Stimulated activated CD4-positive, alpha-beta T cell treated with anti-CD3 and anti-CD28 coated beads, Interleukin-12 subunit alpha, Interleukin-12 subunit beta, amount 100 ng/mL, for 48 hours (primary cell): ENCODE measurements at regions not wholly inside any gene's neighbourhood (a gene's known extent, or its start where the extent isn't known, plus 50 kb on each side); places are given as distances from the start of the nearest gene placed in this dataset.

ENCODE experiments used
- DNase-seq, 3 donors: peaks; one replicate each; pipeline ENCODE4 v3.0.0-alpha.2; 2020; ENCODE audit warnings: low read depth in 2 of 3, low spot score in 1 of 3

DNA sequence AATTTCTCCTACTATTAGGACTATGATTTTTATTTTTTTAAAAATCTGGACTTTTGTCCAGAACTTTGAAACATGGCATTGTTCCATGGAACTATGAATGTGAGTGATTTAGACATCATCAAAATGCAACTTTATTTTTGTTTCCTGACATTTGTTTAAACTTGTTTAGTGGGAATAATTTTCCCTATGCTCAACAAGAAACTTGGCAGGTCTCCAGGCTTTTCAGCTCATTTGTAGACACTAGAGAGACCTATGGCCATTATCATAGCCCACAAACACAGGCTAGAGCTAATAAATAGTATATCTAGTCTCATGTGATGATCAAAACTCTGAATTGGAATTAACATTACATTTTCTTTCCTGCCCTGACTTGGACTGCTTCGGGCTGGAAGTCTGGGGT lies 145.1 kb upstream of the CELF4 start:
- DNase-seq, result no peak

DNA sequence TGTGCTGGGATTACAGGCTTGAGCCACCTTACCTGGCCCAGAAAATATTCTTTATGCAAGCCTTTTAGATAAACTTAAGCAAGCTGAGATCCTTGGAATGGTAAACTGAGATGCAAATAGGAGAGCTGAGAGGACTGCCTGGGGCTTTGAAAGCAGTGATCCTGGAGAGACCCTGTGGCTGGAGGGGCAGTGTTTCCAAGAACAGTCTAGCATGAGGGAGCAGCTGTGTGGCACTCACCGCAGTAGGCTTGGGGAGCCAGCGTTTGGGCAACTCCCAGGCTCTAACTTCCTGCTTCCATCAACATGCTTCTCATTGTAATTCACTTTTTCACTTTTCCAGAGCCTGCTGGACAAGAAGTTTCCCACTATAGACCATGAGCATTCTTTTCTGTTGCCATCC lies 144.1 kb upstream of the CELF4 start:
- no peak for DNase-seq

DNA sequence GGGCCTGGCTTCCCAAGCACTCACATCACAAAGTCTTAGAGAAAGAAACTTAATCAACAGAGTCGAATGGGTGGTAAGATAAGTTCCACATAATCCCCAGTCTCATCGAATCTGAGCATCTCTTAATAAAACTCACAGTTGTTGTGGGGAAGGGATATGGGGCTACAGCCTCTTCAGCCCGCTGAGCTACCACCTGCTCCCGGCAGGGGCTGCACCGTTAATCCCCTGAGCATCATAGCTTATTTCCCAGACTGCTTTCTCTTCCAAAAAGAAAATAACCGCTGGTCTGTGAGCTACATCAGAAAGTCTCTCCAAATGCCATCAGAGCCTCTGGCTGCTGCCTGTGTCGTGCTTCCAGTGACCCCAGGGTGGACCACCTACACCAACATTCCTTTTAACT lies 139.4 kb upstream of the CELF4 start:
- no peak for DNase-seq

DNA sequence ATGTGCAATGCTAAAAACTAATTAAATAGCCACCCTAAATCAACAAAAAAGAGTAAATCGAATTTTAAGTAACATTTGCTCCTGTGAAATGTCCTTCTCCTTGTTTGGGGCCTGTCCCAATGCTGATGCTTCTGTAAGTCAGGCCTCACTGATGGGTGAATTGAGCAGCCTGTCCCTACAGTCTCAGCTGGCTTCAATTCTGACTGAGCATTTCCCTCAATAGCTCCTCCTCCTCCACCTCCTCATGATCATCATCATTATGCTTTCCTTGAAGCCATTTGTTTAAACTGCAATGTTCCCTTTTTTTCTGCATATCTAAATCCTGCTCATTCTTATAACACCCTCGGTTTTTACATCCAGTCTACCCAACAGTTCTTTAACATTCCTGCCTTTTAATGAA lies 137.2 kb upstream of the CELF4 start:
- DNase-seq, result no peak

DNA sequence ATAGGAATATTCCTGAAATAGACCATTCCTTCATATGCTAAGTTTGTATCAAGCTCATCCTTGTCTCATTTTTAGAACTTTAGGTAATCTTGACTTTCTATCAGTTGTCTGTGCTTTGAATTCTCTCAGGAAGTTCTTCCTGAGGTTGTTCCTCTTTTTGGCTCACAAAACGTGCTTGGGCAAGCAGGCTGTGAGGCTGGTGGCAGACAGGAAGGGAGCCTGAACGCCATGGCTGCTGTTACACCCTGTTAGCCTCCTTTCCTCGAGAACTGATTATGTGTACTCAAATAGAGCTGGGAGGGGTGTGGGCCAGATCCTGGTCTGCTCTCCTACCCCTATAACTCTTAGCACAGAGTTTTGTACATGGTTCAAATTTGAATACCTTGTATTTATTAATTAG lies 136.4 kb upstream of the CELF4 start:
- DNase-seq, result no peak

DNA sequence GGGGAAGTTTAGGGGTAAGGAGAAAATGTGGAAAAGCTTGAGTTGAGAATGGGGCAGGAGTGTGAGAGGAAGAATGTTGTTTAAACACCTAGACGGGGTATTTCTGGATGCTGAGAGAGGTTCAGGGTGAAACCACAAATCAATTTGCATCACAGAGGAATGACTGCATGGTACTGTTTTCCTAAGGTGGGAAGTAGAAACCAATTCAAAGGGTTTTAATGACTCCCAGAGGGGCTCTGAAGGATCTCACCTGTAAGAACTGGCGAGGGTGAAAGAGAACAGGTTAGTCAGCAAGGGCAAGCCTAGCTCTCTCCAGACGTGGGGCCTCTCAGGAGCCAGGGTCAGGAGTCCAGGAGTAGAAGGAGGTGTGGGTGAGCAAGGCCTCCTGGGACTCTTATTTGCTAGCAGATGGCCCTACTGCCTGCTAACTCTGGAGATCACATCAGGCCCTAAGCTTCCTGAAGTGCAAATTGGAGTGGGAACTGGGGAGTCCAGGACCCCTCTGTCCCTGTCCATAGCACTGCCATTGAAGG lies 133.0 kb upstream of the CELF4 start:
- DNase-seq, result no peak

DNA sequence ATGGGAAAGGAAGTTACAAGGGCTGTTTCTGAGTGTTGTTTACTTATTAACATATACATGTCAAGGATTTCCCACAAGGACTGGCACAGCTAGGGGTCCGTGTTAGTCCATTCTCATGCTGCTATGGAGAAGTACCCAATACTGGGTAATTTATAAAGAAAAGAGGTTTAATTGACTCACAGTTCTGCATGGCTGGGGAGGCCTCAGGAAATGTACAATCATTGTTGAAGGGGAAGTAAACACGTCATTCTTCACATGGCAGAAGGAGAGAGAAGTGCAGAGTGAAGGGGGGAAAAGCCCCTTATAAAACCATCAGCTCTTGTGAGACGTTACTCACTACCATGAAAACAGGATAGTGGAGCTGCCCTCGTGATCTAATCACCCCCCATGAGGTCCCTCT lies 128.9 kb upstream of the CELF4 start:
- no peak for DNase-seq

DNA sequence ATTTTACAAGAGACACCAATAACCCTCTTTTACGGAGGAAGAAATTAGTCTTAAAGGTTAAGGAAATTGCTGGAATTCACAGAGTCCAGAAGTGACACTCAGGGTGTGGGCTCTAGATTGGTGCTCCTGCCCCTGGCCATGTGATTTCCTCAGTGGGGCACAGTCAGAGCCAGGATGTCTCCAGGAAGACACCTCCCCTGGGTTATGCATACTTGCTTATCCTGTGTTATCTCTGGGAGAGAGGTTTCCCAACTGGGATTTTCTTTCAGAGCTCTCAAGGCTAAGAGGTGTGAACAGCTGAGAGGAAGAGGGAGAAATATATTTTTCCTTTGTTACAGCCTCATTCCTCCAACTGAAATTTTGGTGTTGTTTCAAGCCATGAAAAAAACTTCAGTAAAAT lies 125.6 kb upstream of the CELF4 start:
- no peak for DNase-seq

DNA sequence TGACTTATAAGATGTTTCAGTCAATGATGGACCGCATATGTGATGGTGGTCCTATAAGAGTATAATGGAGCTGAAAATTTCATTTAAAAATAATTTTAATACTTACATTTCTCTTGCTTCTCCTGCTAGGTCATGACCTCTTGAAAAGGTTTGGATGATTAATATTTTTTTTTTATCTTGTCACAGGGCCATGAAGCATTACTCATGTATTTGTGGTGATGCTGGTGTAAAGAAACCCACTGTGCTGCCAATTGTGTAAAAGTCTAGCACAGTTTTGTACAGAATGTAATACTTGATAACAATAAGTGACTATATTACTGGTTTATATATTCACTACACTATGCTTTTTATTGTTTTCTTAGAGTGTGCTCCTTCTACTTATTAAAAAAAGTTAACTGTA lies 124.2 kb upstream of the CELF4 start:
- DNase-seq, result no peak

DNA sequence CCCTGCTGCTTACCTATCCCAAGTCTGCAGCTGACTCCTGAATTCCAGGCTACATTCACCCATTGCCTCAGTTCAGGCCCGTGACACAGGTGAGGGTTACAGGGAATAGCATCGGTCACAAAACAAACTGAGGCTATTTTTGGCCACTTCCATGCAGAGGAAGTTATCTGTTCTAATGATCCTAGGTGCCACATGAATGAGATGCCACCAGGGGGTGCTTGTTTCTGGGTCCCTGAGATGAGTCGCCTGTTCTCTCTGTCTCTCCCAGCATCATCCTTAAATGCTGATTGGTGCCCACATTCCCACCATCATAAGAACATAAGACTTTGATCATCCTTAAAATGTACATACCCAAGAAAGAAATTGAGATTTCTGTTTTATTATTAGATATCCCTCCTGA lies 119.0 kb upstream of the CELF4 start:
- no peak for DNase-seq

DNA sequence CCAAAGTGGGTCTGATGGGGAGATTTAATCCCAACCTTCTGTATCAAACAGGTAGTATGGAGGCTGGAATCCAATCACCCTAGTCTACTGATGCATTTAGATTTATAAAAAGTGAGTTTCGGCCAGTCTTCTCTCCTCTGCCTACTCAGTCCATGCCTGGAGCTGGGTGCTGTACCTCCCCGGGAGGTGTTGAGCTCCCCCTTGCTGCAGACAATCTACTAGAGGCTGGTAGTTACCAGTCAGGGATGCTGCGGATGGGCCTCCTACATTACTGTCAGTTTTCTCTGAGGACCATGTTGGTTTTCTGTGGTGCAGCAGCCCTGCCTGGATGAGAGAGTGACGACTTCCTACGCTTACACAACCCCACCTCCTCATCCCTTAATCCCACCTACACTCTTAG lies 118.6 kb upstream of the CELF4 start:
- no peak for DNase-seq

DNA sequence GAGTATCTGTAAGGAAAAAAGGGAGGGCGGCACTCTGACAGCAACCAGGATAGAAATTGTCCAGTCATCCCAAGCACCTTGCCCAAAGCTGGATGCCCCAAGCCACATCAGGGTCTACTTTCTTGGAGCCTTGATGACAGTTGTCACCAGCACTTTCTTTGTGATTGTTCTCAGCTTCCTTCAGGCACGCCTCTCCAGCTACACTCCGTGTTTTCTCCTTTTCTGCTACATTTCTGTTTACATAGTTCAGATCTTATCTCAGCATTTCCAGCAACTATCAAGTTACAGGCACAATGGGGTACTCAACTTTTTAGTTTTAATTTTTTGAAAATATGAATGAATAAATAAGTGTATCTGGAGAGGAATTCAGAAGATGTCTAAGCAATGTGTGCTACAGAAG lies 115.3 kb upstream of the CELF4 start:
- no peak for DNase-seq

DNA sequence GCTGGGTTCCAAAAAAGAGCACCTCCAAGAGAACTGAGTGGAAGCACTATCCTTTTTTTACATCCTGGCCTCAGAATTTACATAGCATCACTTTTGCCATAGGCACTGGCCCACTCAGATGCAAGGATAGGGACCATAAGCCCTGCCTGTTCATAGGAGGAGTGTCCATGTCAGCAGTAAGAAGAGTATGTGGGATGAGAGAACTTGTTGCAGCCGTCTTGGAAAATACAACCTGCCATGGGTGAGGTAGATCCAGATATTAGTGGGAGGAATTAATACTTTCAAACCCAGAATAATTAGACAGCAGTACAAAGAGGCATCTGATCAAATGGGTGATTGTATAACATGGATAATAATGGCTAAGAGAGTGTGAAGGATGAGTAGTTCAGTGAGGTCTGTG lies 110.7 kb upstream of the CELF4 start:
- DNase-seq, result no peak

DNA sequence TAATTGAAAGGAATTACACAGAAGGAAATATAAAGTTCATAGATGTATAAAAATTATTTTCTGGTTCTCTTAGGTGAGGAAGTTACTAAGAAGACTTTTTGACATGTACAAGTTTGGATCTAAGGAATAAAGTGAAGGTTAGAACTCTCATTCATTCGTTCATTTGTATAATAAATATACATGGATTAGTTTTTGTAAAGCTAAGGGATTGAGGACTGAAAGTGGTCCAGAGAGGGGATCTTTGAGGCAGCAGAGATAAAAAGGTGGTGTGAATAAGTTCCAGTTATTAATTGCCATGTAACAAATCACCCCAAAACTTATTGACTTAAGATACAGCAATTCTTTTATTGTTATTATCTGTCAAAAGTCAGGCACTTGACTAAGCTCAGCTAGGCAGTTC lies 110.1 kb upstream of the CELF4 start:
- DNase-seq, result no peak

DNA sequence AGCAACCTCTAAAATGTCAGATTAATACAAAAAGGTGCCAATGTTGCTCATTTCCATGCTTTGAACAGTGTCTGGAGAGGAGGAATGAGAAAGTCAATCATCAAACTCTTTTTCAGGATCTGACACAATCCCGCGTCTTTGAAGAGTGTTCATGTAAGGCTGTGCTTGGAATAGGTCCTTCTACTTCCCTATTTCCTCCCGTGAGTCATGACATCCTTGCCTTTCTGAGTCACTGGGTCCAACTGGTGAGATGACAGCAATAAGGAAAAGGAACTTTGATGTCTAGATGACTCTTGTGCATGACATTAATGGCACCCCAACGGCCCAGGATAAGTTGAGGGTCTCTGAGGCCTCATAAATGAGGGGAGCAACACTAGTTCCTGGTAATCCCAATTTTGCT lies 109.0 kb upstream of the CELF4 start:
- no peak for DNase-seq

DNA sequence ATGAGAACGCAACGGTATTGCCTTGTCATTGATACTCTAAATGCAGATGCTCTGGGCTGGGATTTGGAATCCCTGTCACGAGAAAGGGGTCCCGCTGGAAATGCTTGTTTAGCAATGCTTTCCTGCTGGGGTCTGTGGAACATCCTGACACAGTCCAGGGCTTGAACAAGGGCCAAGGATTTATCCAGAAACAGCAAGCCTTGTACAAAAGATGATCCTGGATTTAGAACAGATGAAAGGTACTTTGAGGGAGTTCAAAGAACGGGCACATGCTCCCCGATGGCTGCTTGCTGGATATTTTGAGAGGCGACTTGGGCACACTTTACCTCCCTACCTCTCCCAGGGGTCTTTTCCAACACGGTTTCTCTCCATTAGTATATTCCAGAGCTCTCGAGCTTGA lies 108.1 kb upstream of the CELF4 start:
- no peak for DNase-seq

DNA sequence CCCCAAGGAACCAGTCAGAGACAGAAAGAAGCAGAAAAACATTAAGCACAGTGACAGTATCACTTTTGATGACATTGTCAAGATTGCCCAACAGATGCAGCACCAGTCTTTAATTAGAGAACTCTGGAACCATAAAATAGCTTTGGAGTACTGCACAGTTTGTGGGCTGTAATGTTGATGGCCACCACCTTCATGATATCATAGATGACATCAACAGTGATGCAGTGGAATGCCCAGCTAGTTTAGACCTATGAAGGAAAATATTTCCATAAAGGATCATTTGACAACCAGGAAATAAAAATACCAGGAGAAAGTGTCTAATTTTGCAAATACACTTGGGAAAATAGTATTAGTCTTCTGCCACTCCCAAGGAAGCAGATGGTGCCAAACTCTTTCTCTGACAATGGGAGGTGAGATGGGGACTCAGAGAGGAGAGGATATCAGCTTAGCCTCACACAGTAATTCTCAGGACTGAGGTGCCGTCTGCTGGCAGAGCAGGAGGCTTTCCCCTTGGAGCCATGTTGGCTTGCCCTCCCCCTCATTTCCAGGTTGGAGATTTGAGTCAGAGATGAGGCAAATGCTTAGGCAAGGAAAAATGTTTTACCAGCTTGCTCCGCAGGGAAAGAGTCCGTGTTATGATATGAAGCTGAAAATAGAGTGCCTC lies 107.5 kb upstream of the CELF4 start:
- no peak for DNase-seq

DNA sequence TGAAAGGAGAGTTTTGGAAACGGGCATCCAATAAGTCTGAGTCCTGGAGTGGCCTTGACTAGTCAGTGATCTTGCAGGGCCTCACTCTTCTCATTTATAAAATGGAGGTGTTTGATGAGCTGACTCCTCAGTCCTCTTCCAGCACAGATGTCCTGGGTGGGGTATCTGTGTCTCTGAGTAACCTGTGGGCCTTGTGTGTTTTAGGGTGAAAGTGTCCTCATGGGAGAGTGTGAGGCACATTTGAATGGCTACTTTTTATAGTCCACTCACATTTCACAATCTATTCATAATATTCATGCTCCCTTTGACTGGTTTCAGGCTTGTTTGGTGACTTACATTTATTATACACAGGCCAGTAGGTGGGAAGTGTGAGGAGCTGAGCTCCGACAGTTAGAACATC lies 106.4 kb upstream of the CELF4 start:
- no peak for DNase-seq

DNA sequence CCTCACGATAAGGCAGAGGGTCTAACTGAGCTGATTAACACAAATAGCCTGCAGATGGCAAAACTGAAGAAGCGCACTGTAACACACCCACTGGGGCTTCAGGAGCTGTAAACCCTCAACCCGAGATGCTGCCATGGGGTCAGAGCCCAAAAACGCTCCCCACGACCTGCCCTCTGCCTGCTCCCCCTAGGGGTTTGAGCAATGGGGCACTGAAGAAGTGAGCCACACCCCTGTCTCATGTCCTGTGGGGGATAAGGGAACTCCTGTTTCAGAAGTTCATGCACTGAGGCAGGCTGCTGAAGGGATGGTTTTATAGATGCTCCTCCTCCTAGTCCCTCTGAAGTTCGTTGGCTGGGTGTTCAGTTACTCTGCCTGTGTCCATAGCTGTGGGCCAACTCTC lies 105.9 kb upstream of the CELF4 start:
- DNase-seq, result no peak

DNA sequence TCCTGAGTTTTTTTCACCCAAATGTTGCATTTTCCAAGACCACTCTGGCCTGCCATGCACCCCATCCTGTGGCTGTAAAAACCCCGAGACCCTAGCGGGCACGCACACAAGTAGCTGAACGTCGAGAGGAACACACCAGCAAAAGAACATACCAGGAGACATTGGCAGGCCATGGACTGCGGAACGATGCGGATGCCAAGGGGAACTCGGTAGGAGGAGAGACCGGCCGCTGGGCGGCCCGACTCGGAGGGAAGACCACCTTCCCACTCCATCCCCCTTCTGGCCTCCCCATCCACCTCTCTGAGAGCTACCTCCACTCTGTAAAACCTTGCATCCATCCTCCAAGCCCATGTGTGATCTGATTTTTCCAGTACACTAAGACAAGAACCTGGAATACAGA lies 105.5 kb upstream of the CELF4 start:
- DNase-seq, result no peak

DNA sequence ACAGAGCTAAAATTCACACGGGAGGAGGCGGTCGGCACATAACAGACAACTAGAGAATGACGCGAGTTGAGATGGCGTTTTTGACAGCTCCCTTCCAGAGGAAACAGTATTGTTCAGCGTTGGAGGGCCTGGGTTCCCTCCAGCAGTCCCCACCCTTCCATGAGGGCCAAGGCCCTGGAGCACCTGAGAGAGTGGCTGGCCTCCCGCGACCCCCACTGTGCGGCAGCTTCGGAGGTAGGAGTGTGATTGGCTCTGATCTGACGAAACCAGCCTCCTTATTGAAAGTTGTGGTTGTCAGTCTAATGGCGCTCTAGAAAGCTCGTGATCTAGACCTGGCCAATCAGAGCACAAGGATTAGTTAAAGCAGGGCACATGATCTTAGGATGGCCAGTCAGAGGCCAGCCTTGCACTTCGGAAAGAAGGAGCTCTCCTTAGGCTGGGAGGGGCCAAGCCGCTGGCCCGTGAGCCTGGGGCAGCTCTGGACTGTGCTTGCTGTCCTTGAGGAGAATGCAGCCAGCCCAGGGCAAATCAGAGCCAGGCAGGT lies 104.5 kb upstream of the CELF4 start:
- DNase-seq, result no peak

DNA sequence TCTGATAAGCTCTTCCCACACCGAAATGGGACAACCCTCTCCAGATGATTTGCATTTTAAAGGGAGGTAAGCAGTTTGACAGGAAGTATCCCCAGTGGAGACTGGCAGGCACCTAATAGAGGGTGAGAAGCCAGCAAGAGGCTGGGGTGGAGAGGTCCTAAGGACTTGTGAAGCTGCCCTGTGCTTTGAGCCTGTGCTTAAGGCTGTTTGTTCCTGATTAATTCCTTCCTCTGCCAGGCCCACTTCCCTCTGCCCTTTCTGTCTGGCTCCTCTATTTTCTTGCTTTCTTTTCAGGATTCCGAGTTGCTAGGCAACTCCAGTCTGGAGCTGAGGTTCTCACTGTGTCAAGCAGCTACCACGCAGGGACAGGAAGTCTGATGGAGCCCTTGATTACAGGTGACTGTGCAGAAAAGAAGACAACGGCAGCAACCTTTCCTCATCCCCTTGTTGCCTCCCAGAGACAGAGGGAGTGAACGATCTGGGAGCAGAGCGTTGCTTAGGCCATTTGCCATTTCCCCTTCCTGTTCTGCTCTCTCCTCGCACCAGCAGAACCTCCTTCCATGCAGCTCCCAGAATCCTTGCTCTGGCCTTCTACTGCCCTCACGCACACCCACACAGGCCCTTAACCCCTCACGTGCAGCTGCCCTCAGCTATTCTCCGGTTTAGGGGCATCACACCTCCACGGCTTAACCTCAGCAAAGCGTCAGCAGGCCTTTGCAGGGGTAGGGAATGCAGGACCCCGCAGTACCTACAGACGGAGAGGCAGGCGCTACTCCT lies 103.6 kb upstream of the CELF4 start:
- no peak for DNase-seq

DNA sequence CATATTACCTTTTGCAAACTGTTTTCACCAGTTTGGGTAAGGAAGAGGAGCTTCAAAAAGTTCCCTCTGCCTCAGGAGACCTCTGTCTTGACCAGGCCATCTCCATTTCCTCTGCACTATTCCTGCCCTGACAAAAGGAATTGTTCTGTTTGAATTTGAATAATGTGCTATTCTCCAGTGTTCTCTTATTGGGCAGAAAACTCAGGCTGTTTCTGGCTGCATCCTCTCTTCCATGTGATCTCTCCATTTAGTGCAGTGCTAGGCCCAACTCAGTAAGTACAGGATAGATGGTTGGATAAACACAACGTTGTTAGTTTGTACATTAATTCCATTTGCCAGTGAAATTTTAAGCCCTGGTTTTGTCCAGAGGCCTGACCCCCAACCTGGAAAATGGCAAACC lies 102.2 kb upstream of the CELF4 start:
- no peak for DNase-seq
